ENCODE measurements at regions not wholly inside any gene's neighbourhood (a gene's known extent, or its start where the extent isn't known, plus 50 kb on each side); places are given as distances from the start of the nearest gene placed in this dataset.

- FAIRE-seq (no peak), DNase-seq (ENCODE audit: low spot score) (no peak)
These were observed 64.2 kb downstream of the GJA1 start for GRCh38 chr6:121499666-121500065.

GRCh38 chr6:121503589-121503991 is 68.1 kb downstream of the GJA1 start:
- DNase-seq (ENCODE audit: low spot score) (no peak), FAIRE-seq (no peak)

GRCh38 chr6:121504227-121504626 is 68.8 kb downstream of the GJA1 start:
- FAIRE-seq = no peak
- DNase-seq (ENCODE audit: low spot score) = no peak

GRCh38 chr6:121505284-121505683 is 69.8 kb downstream of the GJA1 start:
- no peak for FAIRE-seq
- DNase-seq (ENCODE audit: low spot score) = no peak

GRCh38 chr6:121506761-121507754 is 71.6 kb downstream of the GJA1 start:
- FAIRE-seq (no peak), DNase-seq (ENCODE audit: low spot score) (no peak)

GRCh38 chr6:121510568-121511177 is 75.2 kb downstream of the GJA1 start:
- no peak for FAIRE-seq
- peak; percentile 20 for DNase-seq (ENCODE audit: low spot score)

GRCh38 chr6:121515630-121516265 is 80.3 kb downstream of the GJA1 start:
- DNase-seq (ENCODE audit: low spot score) = no peak
- no peak for FAIRE-seq

GRCh38 chr6:121516331-121516730 is 80.9 kb downstream of the GJA1 start:
- DNase-seq (ENCODE audit: low spot score) (no peak), FAIRE-seq (no peak)

GRCh38 chr6:121520337-121521163 is 85.1 kb downstream of the GJA1 start:
- no peak for DNase-seq (ENCODE audit: low spot score)

GRCh38 chr6:121521164-121521555 is 85.7 kb downstream of the GJA1 start:
- FAIRE-seq = no peak
- DNase-seq (ENCODE audit: low spot score) = no peak

More at GRCh38 chr6:121520337-121521163, 85.1 kb downstream of the GJA1 start:
- no peak for FAIRE-seq

GRCh38 chr6:121522265-121522664 is 86.8 kb downstream of the GJA1 start:
- DNase-seq (ENCODE audit: low spot score) (peak; percentile 66), FAIRE-seq (no peak)

GRCh38 chr6:121522771-121523386 is 87.4 kb downstream of the GJA1 start:
- no peak for FAIRE-seq
- DNase-seq (ENCODE audit: low spot score) = no peak

- DNase-seq (ENCODE audit: low spot score) = no peak
- FAIRE-seq = no peak
These were observed 88.2 kb downstream of the GJA1 start for GRCh38 chr6:121523628-121524027.

GRCh38 chr6:121526282-121526681 is 90.8 kb downstream of the GJA1 start:
- DNase-seq (ENCODE audit: low spot score) (no peak), FAIRE-seq (no peak)

- DNase-seq (ENCODE audit: low spot score) (no peak), FAIRE-seq (no peak)
These were observed 96.3 kb downstream of the GJA1 start for GRCh38 chr6:121531658-121532169.

GRCh38 chr6:121533321-121533841 is 97.9 kb downstream of the GJA1 start:
- DNase-seq (ENCODE audit: low spot score) = no peak
- no peak for FAIRE-seq

- no peak for DNase-seq (ENCODE audit: low spot score)
- no peak for FAIRE-seq
These were observed 100.3 kb downstream of the GJA1 start for GRCh38 chr6:121535777-121536176.

- DNase-seq (ENCODE audit: low spot score) = no peak
- no peak for FAIRE-seq
These were observed 100.9 kb downstream of the GJA1 start for GRCh38 chr6:121536345-121536744.

GRCh38 chr6:121539439-121539838 is 104.0 kb downstream of the GJA1 start:
- DNase-seq (ENCODE audit: low spot score) (no peak), FAIRE-seq (no peak)

- FAIRE-seq (no peak), DNase-seq (ENCODE audit: low spot score) (no peak)
These were observed 104.8 kb downstream of the GJA1 start for GRCh38 chr6:121540210-121540609.

Data from urothelium cell line (cell line).